Breast epithelium (tissue), 3 donors: ENCODE measurements at regions not wholly inside any gene's neighbourhood (a gene's known extent, or its start where the extent isn't known, plus 50 kb on each side); places are given as distances from the start of the nearest gene placed in this dataset.

ENCODE experiments used
- CTCF ChIP-seq, 3 donors: fragments of 450-650 bp; IDR thresholded peaks; one replicate each; pipeline ENCODE4 v1.5.1; 2016 to 2017; ENCODE audit warnings: antibody characterized with exemption in 3 of 3, mild to moderate bottlenecking in 3 of 3, moderate library complexity in 3 of 3
- POLR2AphosphoS5 ChIP-seq, 3 donors: sonication (generic); formaldehyde crosslinking; IDR thresholded peaks; one replicate each; pipeline ENCODE4 v1.6.1; 2017; ENCODE audit warnings: antibody characterized with exemption in 3 of 3

DNA sequence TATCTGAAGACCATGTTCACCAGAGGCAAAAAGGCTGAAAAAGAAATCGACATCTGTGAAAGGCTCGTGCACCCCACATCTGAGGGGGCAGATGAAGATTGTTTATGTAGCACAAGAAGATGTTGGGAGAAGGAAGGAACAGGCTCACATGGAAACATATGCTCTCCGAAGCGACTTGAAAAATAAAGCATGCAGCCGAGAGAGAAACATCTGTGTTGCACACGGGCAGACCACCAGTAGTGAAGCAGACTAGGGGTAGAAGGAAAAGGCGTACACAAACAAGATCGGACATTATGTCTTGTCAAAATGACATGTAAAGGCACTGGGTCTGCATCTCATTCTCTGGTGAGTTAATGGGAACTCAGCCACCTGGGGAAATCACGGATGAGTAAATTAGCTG is 356.5 kb downstream of the ZIC4 start:
- TF ChIP-seq POLR2AphosphoS5 (IDR thresholded peaks at IDR 0.05), result no peak
- TF ChIP-seq CTCF (IDR thresholded peaks at IDR 0.05), result no peak
